ENCODE measurements at regions not wholly inside any gene's neighbourhood (a gene's known extent, or its start where the extent isn't known, plus 50 kb on each side); places are given as distances from the start of the nearest gene placed in this dataset.

GRCh38 chrX:16039834-16040233, 83.5 kb upstream of the GRPR start:
- no peak for TF ChIP-seq EZH2 (IDR thresholded peaks at IDR 0.05; ENCODE audit: borderline replicate concordance, low read depth, low read length, severe bottlenecking)
- TF ChIP-seq, protein P1, sequence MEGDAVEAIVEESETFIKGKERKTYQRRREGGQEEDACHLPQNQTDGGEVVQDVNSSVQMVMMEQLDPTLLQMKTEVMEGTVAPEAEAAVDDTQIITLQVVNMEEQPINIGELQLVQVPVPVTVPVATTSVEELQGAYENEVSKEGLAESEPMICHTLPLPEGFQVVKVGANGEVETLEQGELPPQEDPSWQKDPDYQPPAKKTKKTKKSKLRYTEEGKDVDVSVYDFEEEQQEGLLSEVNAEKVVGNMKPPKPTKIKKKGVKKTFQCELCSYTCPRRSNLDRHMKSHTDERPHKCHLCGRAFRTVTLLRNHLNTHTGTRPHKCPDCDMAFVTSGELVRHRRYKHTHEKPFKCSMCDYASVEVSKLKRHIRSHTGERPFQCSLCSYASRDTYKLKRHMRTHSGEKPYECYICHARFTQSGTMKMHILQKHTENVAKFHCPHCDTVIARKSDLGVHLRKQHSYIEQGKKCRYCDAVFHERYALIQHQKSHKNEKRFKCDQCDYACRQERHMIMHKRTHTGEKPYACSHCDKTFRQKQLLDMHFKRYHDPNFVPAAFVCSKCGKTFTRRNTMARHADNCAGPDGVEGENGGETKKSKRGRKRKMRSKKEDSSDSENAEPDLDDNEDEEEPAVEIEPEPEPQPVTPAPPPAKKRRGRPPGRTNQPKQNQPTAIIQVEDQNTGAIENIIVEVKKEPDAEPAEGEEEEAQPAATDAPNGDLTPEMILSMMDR (IDR thresholded peaks at IDR 0.05; ENCODE audit: borderline replicate concordance, extremely low read depth, low read length, poor library complexity, severe bottlenecking), result no peak
